MM.1S (cell line): ENCODE measurements at regions not wholly inside any gene's neighbourhood (a gene's known extent, or its start where the extent isn't known, plus 50 kb on each side); places are given as distances from the start of the nearest gene placed in this dataset.

Experiments used
- EZH2 ChIP-seq: fragments of 300-600 bp; sonication (generic); optimal IDR thresholded peaks from 2 replicates; pipeline ENCODE3; 2017; ENCODE audit warnings: low read depth, mild to moderate bottlenecking, antibody characterized with exemption, low read length, mixed read lengths
- EZH2phosphoT487 ChIP-seq: fragments of 300-600 bp; sonication (generic); IDR thresholded peaks from 2 replicates; pipeline ENCODE4 v1.6.1; 2018; ENCODE audit warnings: antibody characterized with exemption, low read length
- TF ChIP-seq, protein P1 (sequence below): fragments of 300-600 bp; sonication (generic); IDR thresholded peaks from 2 replicates; pipeline ENCODE4 v1.5.1; 2016; ENCODE audit warnings: antibody characterized with exemption, low read length, mixed read lengths

DNA sequence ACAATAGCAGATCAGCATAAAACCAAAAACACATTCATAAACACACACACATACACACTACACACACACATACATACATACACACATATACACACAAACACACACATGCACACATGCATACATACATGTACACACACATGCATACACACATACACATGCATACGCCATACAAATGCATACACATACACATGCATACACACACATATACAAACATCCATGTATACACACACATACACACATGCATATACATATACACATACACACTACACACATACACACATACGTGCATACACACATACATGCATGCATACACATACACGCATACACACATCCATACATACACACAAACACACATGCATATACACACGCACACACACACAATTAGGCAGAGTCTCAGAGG, 490.1 kb downstream of the TNS1 start:
- TF ChIP-seq, protein P1, sequence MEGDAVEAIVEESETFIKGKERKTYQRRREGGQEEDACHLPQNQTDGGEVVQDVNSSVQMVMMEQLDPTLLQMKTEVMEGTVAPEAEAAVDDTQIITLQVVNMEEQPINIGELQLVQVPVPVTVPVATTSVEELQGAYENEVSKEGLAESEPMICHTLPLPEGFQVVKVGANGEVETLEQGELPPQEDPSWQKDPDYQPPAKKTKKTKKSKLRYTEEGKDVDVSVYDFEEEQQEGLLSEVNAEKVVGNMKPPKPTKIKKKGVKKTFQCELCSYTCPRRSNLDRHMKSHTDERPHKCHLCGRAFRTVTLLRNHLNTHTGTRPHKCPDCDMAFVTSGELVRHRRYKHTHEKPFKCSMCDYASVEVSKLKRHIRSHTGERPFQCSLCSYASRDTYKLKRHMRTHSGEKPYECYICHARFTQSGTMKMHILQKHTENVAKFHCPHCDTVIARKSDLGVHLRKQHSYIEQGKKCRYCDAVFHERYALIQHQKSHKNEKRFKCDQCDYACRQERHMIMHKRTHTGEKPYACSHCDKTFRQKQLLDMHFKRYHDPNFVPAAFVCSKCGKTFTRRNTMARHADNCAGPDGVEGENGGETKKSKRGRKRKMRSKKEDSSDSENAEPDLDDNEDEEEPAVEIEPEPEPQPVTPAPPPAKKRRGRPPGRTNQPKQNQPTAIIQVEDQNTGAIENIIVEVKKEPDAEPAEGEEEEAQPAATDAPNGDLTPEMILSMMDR, result no peak
- TF ChIP-seq EZH2phosphoT487 (no peak), EZH2 (no peak)
